Transverse colon (tissue), 4 donors: ENCODE measurements at regions not wholly inside any gene's neighbourhood (a gene's known extent, or its start where the extent isn't known, plus 50 kb on each side); places are given as distances from the start of the nearest gene placed in this dataset.

ENCODE experiments used
- DNase-seq: peaks from one replicate; pipeline ENCODE4 v3.0.0-alpha.2; 2019
- H3K27ac ChIP-seq, 4 donors: fragments of 200-600 bp; sonication (generic); 2 replicates each; pipeline ENCODE4 v1.5.1; 2016 to 2018; ENCODE audit warnings: inconsistent platforms in 4 of 4
- H3K27me3 ChIP-seq: fragments of 200-600 bp; sonication (generic); 2 replicates; pipeline ENCODE4 v1.5.1; 2017; ENCODE audit warnings: inconsistent platforms
- H3K36me3 ChIP-seq, 4 donors: fragments of 200-600 bp; sonication (generic); 2 replicates each; pipeline ENCODE4 v1.5.1; 2017 to 2019; ENCODE audit warnings: inconsistent platforms in 4 of 4
- H3K4me1 ChIP-seq, 4 donors: fragments of 200-600 bp; sonication (generic); 2 replicates each; pipeline ENCODE4 v1.5.1; 2017 to 2020; ENCODE audit warnings: inconsistent platforms in 4 of 4
- H3K4me3 ChIP-seq, 4 donors: fragments of 200-600 bp; sonication (generic); 1 replicate in 1 of 4; 2 replicates in 3 of 4; pipeline versions ENCODE4 v1.5.1 to v1.6.1; 2017 to 2019; ENCODE audit warnings: inconsistent platforms in 4 of 4
- H3K9me3 ChIP-seq, 2 donors: fragments of 200-600 bp; sonication (generic); 2 replicates each; pipeline ENCODE4 v1.5.1; 2017 to 2019; ENCODE audit warnings: inconsistent platforms in 2 of 2
- CTCF ChIP-seq, 5 experiments: fragments of 200-600 bp in 3 of 5; fragments of 450-650 bp in 2 of 5; sonication (generic) in 3 of 5; IDR thresholded peaks; 1 replicate in 2 of 5; 2 replicates in 3 of 5; pipeline ENCODE4 v1.5.1; 2016 to 2017; ENCODE audit warnings: antibody characterized with exemption in 5 of 5, inconsistent platforms in 3 of 5, mild to moderate bottlenecking in 2 of 5, moderate library complexity in 1 of 5
- EP300 ChIP-seq: sonication (generic); formaldehyde crosslinking; IDR thresholded peaks from one replicate; pipeline ENCODE4 v1.6.1; 2017; ENCODE audit warnings: antibody characterized with exemption, low read depth
- POLR2A ChIP-seq: fragments of 450-650 bp; IDR thresholded peaks from one replicate; pipeline ENCODE4 v1.6.1; 2016; ENCODE audit warnings: antibody characterized with exemption, mild to moderate bottlenecking, moderate library complexity
- POLR2AphosphoS5 ChIP-seq, 3 donors: sonication (generic); formaldehyde crosslinking; IDR thresholded peaks; one replicate each; pipeline ENCODE4 v1.6.1; 2016; ENCODE audit warnings: antibody characterized with exemption in 3 of 3
- WGBS, 2 donors: methylation state at CpG; one replicate each; pipeline ENCODE4 v1.1.5; 2018; ENCODE audit warnings: low coverage in 1 of 2; 5-methylcytosine and 5-hydroxymethylcytosine counted together
- in situ Hi-C, 4 donors: fragments of 200-750 bp; cut with MboI; loops; one replicate each; pipeline versions ENCODE4 v1.15.0 to v1.15.1; 2017; ENCODE audit warnings: low sequenced_read_pairs in 3 of 4, low pct_ligation_motif_present in 1 of 4, low pct_unique_long_range_greater_than_20kb in 1 of 4
- intact Hi-C: fragments of 100-400 bp; cut with DNase I; formaldehyde crosslinking; loops from one replicate; pipeline ENCODE4 v1.15.1; 2023; ENCODE audit warnings: low total_unique reads

GRCh38 chr4:176971576-176972115 lies 178.9 kb upstream of the VEGFC start:
- no peaks in the 10 kb centered on the region for H3K4me1 ChIP-seq
- H3K4me3 ChIP-seq = no peak overlapping the region
- intact Hi-C loops = no loop called here
- in situ Hi-C loops = no loop called here
- TF ChIP-seq POLR2A = no peak
- TF ChIP-seq EP300 = no peak
- no peak for TF ChIP-seq POLR2AphosphoS5 (IDR thresholded peaks at IDR 0.05)
- no peak for TF ChIP-seq CTCF (IDR thresholded peaks at IDR 0.05)
- H3K27me3 ChIP-seq = no peaks in the 10 kb centered on the region
- DNase-seq = no peak
- WGBS, 2 donors = 79 to 96% methylated on average over 5 to 7 of the region's 7 CpGs
- H3K36me3 ChIP-seq = no peaks in the 10 kb centered on the region
- no peak overlapping the region for H3K27ac ChIP-seq
- H3K9me3 ChIP-seq = no peaks in the 10 kb centered on the region

- intact Hi-C loops = no loop called here
- Histone ChIP-seq H3K36me3 (no peaks in the 10 kb centered on the region), H3K9me3 (no peaks in the 10 kb centered on the region), H3K4me1 (no peaks in the 10 kb centered on the region), H3K27ac (no peak overlapping the region), H3K27me3 (no peaks in the 10 kb centered on the region), H3K4me3 (no peak overlapping the region)
- WGBS, 2 donors = 50 to 53% methylated on average over 1 of the region's 1 CpG
- DNase-seq = no peak
- TF ChIP-seq CTCF (IDR thresholded peaks at IDR 0.05) = no peak
- TF ChIP-seq EP300 = no peak
- TF ChIP-seq POLR2A = no peak
- TF ChIP-seq POLR2AphosphoS5 (IDR thresholded peaks at IDR 0.05) = no peak
- in situ Hi-C loops = no loop called here
Observed at GRCh38 chr4:176979416-176979815, 186.7 kb upstream of the VEGFC start.

DNA sequence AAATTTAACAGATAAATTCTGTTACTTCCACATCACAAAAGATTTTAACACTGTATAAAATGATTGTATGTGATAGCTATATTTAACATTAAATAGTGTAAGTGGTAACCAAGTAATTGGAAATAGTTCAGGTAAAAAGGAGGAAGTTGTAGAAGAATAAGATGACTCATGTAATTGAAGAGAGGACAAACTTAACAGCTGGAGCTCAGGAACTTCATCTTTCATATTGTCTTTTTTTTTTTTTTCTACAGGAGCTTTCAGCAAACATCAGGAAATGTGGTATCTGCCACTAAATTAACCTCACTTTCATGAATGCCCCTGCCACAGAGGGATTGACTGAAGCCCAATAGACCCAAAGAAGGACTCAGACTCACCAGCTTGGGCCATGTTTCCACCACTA lies 188.4 kb upstream of the VEGFC start:
- intact Hi-C loops = loop anchor here (5.0 kb wide), 1 partner anchor 299 kb away; no protein-coding TSS in a partner anchor
- in situ Hi-C loops = no loop called here
- no peak for DNase-seq
- no peaks in the 10 kb centered on the region for H3K27me3 ChIP-seq
- TF ChIP-seq POLR2A = no peak
- TF ChIP-seq CTCF (IDR thresholded peaks at IDR 0.05) = no peak
- no peak for TF ChIP-seq POLR2AphosphoS5 (IDR thresholded peaks at IDR 0.05)
- no peak for TF ChIP-seq EP300
- H3K36me3 ChIP-seq = no peaks in the 10 kb centered on the region
- H3K4me3 ChIP-seq = no peak overlapping the region
- H3K27ac ChIP-seq = no peak overlapping the region
- no peaks in the 10 kb centered on the region for H3K9me3 ChIP-seq
- no peaks in the 10 kb centered on the region for H3K4me1 ChIP-seq

GRCh38 chr4:176981551-176981950 lies 188.8 kb upstream of the VEGFC start:
- WGBS, 2 donors = 48 to 61% methylated on average over 2 of the region's 2 CpGs
- TF ChIP-seq EP300 (no peak), POLR2AphosphoS5 (IDR thresholded peaks at IDR 0.05) (no peak), POLR2A (no peak), CTCF (IDR thresholded peaks at IDR 0.05) (no peak)
- in situ Hi-C loops (no loop called here), intact Hi-C loops (loop anchor here (5.0 kb wide), 1 partner anchor 299 kb away; no protein-coding TSS in a partner anchor)
- H3K9me3 ChIP-seq = no peaks in the 10 kb centered on the region
- no peaks in the 10 kb centered on the region for H3K27me3 ChIP-seq
- no peak overlapping the region for H3K4me3 ChIP-seq
- no peak for DNase-seq
- H3K36me3 ChIP-seq = no peaks in the 10 kb centered on the region
- no peak overlapping the region for H3K27ac ChIP-seq
- H3K4me1 ChIP-seq = no peaks in the 10 kb centered on the region
